PC-3 (cell line): ENCODE measurements at regions not wholly inside any gene's neighbourhood (a gene's known extent, or its start where the extent isn't known, plus 50 kb on each side); places are given as distances from the start of the nearest gene placed in this dataset.
A peak's percentile ranks its signal among the peaks of the same experiment; 100 is the strongest.

Experiments used
- ATAC-seq: fragments of 200-7000 bp; cut with Tn5 transposase; 2 replicates; pipeline ENCODE4 v1.9.1; 2020; ENCODE audit warnings: mild to moderate bottlenecking, moderate library complexity
- BruUV-seq: library from RNA; stranded (reverse); fragments of 400-500 nt; replicated peaks from 2 replicates; lab custom pipeline; 2021; lab: Mats Ljungman, UMichigan
- CTCF ChIA-PET: fragments of 300-600 bp; sonication (Branson Sonifier 250); formaldehyde crosslinking; loops from one replicate; lab custom pipeline; 2022; ENCODE audit warnings: antibody characterized with exemption; lab: Charles Lee
- POLR2A ChIA-PET: fragments of 300-600 bp; sonication (Branson Sonifier 250); formaldehyde crosslinking; loops from one replicate; lab custom pipeline; 2022; ENCODE audit warnings: antibody characterized with exemption; ENCODE audit not compliant: unreplicated experiment; lab: Charles Lee
- DNase-seq: peaks from one replicate; pipeline ENCODE4 v3.0.0-alpha.2; 2015
- H2AFZ ChIP-seq: fragments of 300-600 bp; sonication (generic); 2 replicates; pipeline ENCODE4 v1.6.0; 2016; ENCODE audit warnings: antibody characterized with exemption, low read length
- H3F3A ChIP-seq: fragments of 300-600 bp; sonication (generic); one replicate; pipeline ENCODE4 v1.6.0; 2017; ENCODE audit warnings: antibody characterized with exemption, low read length, control low read depth, mild to moderate bottlenecking; ENCODE audit not compliant: unreplicated experiment
- H3K27ac ChIP-seq: fragments of 300-600 bp; sonication (generic); 2 replicates; pipeline ENCODE4 v1.5.1; 2016; ENCODE audit warnings: mild to moderate bottlenecking, low read length
- H3K27me3 ChIP-seq: fragments of 300-600 bp; sonication (generic); 2 replicates; pipeline ENCODE4 v1.6.1; 2016; ENCODE audit warnings: low read length, mixed read lengths
- H3K36me3 ChIP-seq: fragments of 300-600 bp; sonication (generic); 2 replicates; pipeline ENCODE4 v1.6.1; 2016; ENCODE audit warnings: low read depth, mixed run types, low read length, mixed read lengths
- H3K4me1 ChIP-seq: fragments of 300-600 bp; sonication (generic); 2 replicates; pipeline ENCODE4 v1.5.1; 2016; ENCODE audit warnings: low read length; ENCODE audit not compliant: insufficient read depth
- H3K4me2 ChIP-seq: fragments of 300-600 bp; sonication (generic); 2 replicates; pipeline ENCODE4 v1.6.0; 2016; ENCODE audit warnings: low read length
- H3K4me3 ChIP-seq: fragments of 300-600 bp; sonication (generic); 2 replicates; pipeline ENCODE4 v1.5.1; 2016; ENCODE audit warnings: mild to moderate bottlenecking, low read length, mixed read lengths
- H3K79me2 ChIP-seq: fragments of 300-600 bp; sonication (generic); 2 replicates; pipeline ENCODE4 v1.6.1; 2017; ENCODE audit warnings: low read length, mixed read lengths
- H3K9ac ChIP-seq: fragments of 300-600 bp; sonication (generic); 2 replicates; pipeline ENCODE4 v1.6.0; 2016; ENCODE audit warnings: mild to moderate bottlenecking, low read length
- H3K9me2 ChIP-seq: fragments of 300-600 bp; sonication (generic); replicated peaks from 2 replicates; pipeline ENCODE4 v1.6.1; 2016; ENCODE audit warnings: mixed run types, low read length, mixed read lengths
- H3K9me3 ChIP-seq: fragments of 300-600 bp; sonication (generic); 2 replicates; pipeline ENCODE4 v1.6.1; 2016; ENCODE audit warnings: low read length, mixed read lengths
- H4K20me1 ChIP-seq: fragments of 300-600 bp; sonication (generic); 2 replicates; pipeline ENCODE4 v1.6.1; 2016; ENCODE audit warnings: low read length, mixed read lengths
- CTCF ChIP-seq: fragments of 300-600 bp; sonication (generic); conservative IDR thresholded peaks from 2 replicates; pipeline ENCODE4 v1.5.1; 2017; ENCODE audit warnings: antibody characterized with exemption, low read depth, mild to moderate bottlenecking, low read length
- EZH2 ChIP-seq: fragments of 300-600 bp; sonication (generic); IDR thresholded peaks from one replicate; pipeline ENCODE4 v1.6.1; 2017; ENCODE audit warnings: antibody characterized with exemption, mild to moderate bottlenecking, low read length; ENCODE audit not compliant: unreplicated experiment
- EZH2phosphoT487 ChIP-seq: fragments of 300-600 bp; sonication (generic); IDR thresholded peaks from 2 replicates; pipeline ENCODE4 v1.6.1; 2018; ENCODE audit warnings: mild to moderate bottlenecking, antibody characterized with exemption, low read length, borderline replicate concordance
- intact Hi-C: fragments of 100-400 bp; cut with micrococcal nuclease; formaldehyde crosslinking; loops from 2 replicates; pipeline ENCODE4 v1.9.0; 2023

GRCh38 chr18:57915865-57916582 lies 112.9 kb upstream of the ATP8B1 start:
- POLR2A ChIA-PET = no interaction called here

DNA sequence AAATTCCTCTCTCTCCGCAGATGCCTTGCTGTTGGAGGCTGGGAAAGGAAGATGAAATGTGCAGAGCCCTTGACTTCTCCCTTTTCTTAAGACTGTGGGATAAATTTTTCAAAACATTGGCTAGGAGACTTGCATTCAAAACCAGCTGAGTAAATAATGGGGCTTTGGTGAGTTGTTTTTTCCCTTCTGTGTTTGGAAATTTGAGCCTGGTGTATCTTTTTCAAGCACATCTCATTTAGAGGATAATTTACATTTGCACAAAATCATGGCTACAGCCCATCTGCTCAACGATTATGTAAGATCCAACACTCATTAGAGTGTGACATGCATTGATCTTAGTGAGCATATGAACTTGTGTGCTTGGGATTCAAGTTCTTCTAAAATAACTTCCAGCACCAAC lies 112.1 kb upstream of the ATP8B1 start:
- H3K79me2 ChIP-seq = no peaks in the 10 kb centered on the region
- H3K36me3 ChIP-seq = no peaks in the 10 kb centered on the region
- TF ChIP-seq EZH2phosphoT487 (no peak), CTCF (no peak), EZH2 (no peak)
- H3K27me3 ChIP-seq = no peaks in the 10 kb centered on the region
- no peak overlapping the region for H2AFZ ChIP-seq
- no peak overlapping the region for H3K27ac ChIP-seq
- ATAC-seq (no peak), DNase-seq (no peak)
- H3K9me3 ChIP-seq = no peaks in the 10 kb centered on the region
- no peaks in the 10 kb centered on the region for H3F3A ChIP-seq
- no peaks in the 10 kb centered on the region for H4K20me1 ChIP-seq
- H3K4me2 ChIP-seq = no peak overlapping the region
- no peak overlapping the region for H3K4me3 ChIP-seq
- CTCF ChIA-PET = no interaction called here
- BruUV-seq = no TSS peak
- POLR2A ChIA-PET = no interaction called here
- no peaks in the 10 kb centered on the region for H3K4me1 ChIP-seq
- H3K9me2 ChIP-seq = no peaks in the 10 kb centered on the region
- intact Hi-C loops = no loop called here
- H3K9ac ChIP-seq = no peak overlapping the region

More at GRCh38 chr18:57915865-57916582, 112.9 kb upstream of the ATP8B1 start:
- no peaks in the 10 kb centered on the region for H4K20me1 ChIP-seq
- no peak overlapping the region for H3K9ac ChIP-seq
- H3K4me3 ChIP-seq = no peak overlapping the region
- no peaks in the 10 kb centered on the region for H3K4me1 ChIP-seq
- no peaks in the 10 kb centered on the region for H3K9me2 ChIP-seq
- no TSS peak for BruUV-seq
- ATAC-seq (no peak; the same call in 1 of the 2 replicates), DNase-seq (no peak)
- H3F3A ChIP-seq = no peaks in the 10 kb centered on the region
- H2AFZ ChIP-seq = 0 out of 2 replicates have a peak overlapping the region, but pooled peaks have one; percentile 15
- CTCF ChIA-PET = no interaction called here
- H3K79me2 ChIP-seq = no peaks in the 10 kb centered on the region
- H3K4me2 ChIP-seq = no peak overlapping the region
- H3K36me3 ChIP-seq = no peaks in the 10 kb centered on the region
- TF ChIP-seq CTCF (no peak), EZH2 (no peak), EZH2phosphoT487 (no peak)
- intact Hi-C loops = no loop called here
- no peak overlapping the region for H3K27ac ChIP-seq
- no peaks in the 10 kb centered on the region for H3K27me3 ChIP-seq
- H3K9me3 ChIP-seq = no peaks in the 10 kb centered on the region

DNA sequence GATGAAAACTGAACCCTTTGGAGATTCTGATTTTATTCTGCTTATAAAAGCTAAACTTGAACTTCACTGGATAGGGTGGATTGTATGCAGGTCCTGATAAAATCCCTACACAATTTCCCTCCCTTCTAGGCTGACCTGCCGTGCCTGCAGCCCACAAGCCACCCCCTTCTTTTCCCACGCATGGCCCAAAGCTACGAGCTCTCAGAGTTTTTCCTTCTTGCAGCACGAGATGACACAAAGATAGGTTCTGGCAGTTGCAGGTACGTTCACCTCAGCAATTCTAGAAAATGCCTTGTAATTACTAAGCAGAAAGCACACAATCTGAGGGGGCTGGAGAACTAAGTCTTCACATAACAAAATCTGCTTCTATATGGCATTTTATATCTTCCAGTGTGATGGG lies 110.6 kb upstream of the ATP8B1 start:
- no peak overlapping the region for H3K4me3 ChIP-seq
- peaks cover 6% of the 10 kb centered on the region; the same call in 1 of the 2 replicates for H3K4me1 ChIP-seq
- no peak for TF ChIP-seq EZH2phosphoT487
- no peak for TF ChIP-seq CTCF
- no peak for TF ChIP-seq EZH2
- no peak overlapping the region for H2AFZ ChIP-seq
- no peaks in the 10 kb centered on the region for H3F3A ChIP-seq
- no peak overlapping the region for H3K27ac ChIP-seq
- BruUV-seq = no TSS peak
- no peak overlapping the region for H3K9ac ChIP-seq
- no peaks in the 10 kb centered on the region for H3K9me3 ChIP-seq
- H3K9me2 ChIP-seq = no peaks in the 10 kb centered on the region
- intact Hi-C loops = no loop called here
- no peaks in the 10 kb centered on the region for H3K36me3 ChIP-seq
- no peaks in the 10 kb centered on the region for H3K79me2 ChIP-seq
- DNase-seq = no peak
- POLR2A ChIA-PET = no interaction called here
- no peak overlapping the region for H3K4me2 ChIP-seq
- H3K27me3 ChIP-seq = no peaks in the 10 kb centered on the region
- ATAC-seq = no peak
- H4K20me1 ChIP-seq = no peaks in the 10 kb centered on the region
- CTCF ChIA-PET = no interaction called here
